GM19351 (cell line): ENCODE measurements at regions not wholly inside any gene's neighbourhood (a gene's known extent, or its start where the extent isn't known, plus 50 kb on each side); places are given as distances from the start of the nearest gene placed in this dataset.

Experiments
- ATAC-seq: cut with Tn5 transposase; IDR thresholded peaks from one replicate; pipeline ENCODE4 v1.9.1; 2021; ENCODE audit warnings: mild to moderate bottlenecking, moderate library complexity; ENCODE audit not compliant: unreplicated experiment

DNA sequence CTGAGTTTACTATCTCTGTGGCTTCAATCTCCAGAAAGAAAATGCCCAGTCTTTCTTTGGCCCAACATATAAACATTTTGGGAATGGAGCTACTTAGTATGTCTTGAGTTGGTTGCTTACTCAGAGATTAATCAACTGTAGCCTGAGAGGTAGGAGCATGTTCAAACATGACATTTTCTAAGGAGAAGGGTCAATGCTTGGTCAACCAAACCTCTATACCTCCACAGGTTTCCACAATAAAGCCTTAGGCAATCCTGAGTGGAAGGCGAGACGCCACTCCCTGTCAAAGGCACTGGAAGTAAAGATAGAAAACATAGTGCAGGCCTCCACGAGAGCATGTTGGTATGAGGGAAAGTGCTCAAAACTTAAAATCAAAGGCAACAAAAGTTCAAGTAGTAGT is 411.4 kb downstream of the KCTD16 start:
- ATAC-seq: no peak

DNA sequence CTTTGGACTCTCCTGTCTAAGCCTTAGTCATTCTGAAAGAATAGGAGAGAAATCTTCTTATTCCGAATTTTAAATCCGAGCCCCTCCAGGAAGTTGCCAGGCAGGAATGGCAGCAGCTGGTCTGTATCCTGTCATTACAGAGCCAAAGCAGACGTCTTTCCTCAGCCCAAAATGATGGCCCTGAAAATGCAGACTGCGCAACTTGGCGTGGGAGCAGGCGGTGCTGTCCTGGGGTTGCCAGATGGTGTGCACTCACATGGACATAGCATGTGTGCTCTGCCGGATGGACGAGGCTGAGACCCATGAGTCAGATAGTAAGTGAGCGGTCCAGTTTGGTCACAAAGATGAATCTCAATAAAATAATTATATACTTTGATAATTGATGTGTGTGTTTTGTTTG is 410.4 kb downstream of the KCTD16 start:
- no peak for ATAC-seq

DNA sequence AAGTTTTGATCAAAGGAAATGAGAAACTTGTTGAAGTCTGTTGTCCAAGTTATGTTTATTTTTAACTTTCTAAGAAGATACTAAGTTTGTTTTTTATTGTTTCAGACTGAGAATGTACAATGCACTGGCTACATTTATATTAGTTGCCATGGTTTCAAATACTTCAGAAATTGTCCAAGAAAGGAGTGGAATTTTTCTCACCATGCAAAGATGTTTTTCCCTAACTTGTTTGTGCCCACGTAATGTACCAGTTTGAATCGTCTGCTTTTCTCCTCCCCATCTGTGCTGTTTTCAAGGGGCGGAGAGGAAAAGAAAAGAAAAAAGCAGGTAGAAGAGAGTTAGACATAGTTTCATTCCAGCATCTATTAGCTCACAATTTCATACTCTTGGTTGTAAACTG is 407.0 kb downstream of the KCTD16 start:
- no peak for ATAC-seq

DNA sequence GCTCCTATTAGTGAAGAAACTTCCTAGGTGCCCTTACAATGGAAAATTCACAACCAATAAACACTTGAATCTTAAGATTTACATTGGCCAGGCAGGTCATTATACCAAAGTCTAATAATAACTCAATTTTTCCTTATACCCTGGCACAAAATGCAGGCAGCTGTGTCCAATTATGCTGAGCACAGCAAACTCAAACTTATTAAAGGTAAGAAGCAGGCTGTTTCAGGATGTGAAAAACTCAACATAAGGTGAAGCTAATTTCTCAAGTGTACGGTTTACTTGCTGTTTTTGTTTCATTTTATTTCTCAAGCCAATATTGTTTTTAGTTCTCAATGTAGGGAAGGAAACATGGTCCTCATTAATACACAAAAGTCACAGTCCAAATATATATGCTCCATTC is 405.1 kb downstream of the KCTD16 start:
- ATAC-seq: no peak

DNA sequence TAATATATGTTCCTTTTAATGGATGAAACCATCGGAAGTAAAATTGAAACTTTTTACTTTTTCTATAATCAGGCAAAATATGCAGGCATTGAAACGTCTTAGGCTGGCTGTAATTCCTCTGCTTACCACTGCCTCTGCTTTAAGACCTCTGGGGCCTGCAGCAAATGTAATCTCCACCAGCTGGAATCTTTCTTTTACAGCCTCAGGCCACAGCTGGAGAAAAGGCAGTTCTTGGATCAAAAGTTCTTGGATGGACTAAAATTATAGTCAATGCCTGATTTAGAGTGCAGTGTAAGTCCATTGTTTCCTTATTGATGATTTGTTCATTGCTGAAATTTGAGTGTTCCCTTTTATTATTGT is 396.7 kb downstream of the KCTD16 start:
- no peak for ATAC-seq

DNA sequence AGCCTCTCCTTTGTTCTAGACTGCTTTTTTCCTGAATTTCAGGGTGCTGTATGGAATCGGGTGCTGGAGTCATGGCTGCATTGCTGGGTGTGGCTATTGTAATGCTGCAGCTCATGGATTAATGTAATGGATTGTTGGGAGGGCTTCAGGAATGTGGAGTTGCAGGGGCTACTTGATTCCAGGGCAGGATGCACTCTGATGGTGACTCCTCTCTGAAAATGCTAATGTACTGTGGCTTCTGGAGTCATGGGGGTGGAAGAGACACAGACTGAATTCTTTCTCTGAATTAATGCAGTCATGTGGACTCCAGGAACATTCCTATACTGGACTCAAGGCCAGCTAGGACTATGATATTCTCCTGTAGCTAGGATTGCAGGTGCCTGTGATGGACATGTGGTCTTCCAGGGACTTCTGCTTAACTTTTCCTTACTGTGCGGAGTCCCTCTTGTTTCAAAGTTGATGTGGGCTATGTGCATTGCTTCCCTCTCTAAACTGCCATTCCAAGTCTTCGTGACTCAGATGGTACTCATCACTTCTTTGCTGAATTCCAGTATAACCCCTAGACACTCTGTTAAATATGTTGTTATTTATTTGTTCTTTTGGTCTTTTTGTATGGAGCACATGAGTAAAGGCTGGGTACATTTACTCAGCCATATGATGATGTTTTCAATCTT is 396.2 kb downstream of the KCTD16 start:
- no peak for ATAC-seq

DNA sequence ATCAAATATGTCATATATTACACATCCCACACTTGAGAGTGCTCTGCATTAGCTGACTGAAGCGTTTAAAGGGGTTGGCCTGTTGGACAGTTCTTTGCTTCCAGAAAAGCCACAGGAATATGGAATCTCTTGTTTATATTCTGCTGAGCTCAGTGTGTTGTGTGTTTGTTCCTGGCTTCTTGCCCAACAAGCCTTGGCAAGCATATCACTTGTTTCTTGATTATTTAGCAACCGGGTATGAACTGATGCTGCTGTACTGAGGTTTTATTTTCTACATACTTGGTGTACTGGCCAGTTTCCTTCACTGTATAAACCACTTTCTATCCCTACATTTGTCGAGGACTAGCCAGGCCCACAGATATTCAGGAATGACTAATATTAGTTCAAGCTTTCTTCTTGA is 378.9 kb downstream of the KCTD16 start:
- no peak for ATAC-seq

DNA sequence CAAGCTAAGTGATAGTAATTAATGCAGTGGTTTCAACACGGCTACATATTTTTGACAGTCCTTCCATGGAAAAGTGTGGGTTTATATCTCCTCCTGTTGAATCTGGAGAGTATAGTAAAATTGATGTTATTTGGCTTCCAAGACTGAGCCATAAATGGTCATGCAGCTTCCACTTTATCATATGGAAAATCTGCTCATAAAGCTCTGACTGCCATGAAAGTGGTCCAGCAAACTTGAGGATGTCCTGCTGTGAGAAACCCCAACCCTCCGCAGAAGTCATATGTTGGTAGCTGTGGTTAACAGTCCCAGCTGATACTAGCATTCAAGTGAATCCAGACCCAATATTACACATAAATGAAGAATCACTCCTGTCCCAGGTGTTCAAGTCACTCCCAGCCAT is 378.3 kb downstream of the KCTD16 start:
- no peak for ATAC-seq

DNA sequence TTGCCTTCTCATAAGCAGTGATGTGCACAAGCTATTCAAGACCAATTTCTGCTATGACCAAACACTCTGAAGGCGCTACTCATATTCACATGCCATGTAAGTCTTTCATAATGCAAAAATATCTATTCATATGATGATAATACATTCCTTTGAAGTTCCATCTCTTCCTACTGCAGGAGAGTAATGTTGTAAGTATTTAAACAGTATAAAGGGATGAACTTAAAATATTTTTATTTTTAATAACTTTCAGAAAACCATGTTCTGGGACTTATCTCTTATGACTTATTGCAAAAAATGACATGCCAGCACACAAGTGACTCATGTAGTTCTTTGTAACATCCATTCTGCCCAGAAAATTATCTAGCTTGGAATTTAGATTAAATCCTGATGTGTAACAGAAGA is 376.4 kb downstream of the KCTD16 start:
- no peak for ATAC-seq

DNA sequence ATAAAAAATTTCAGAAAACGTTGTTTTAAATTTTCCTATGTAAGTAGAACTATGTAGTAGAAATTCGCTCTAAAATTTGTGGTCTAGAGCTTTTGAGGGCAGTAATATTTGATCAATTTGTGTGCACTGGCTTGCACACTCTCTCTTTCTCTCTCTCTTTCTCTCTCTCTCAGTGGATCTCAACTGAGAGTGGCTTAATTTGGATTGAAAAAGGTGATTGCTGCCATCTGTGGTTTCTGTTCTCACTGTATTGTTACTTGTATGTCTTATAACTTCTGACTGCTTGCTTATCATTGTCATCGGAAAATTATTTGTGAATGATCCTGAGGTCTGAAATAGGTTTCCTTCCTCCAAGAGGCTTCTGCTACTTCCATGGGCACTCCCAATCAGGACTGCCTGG is 368.2 kb downstream of the KCTD16 start:
- no peak for ATAC-seq
